ENCODE measurements at regions not wholly inside any gene's neighbourhood (a gene's known extent, or its start where the extent isn't known, plus 50 kb on each side); places are given as distances from the start of the nearest gene placed in this dataset.
"Not testable (repeated sequence)": the region's sequence is repeated elsewhere in the genome, so short reads cannot be mapped to it uniquely, and the experiment has no call there.

GRCh38 chr3:152151216-152151876 lies 117.4 kb upstream of the MBNL1 start:
- H3K4me3 ChIP-seq, result no peak overlapping the region

DNA sequence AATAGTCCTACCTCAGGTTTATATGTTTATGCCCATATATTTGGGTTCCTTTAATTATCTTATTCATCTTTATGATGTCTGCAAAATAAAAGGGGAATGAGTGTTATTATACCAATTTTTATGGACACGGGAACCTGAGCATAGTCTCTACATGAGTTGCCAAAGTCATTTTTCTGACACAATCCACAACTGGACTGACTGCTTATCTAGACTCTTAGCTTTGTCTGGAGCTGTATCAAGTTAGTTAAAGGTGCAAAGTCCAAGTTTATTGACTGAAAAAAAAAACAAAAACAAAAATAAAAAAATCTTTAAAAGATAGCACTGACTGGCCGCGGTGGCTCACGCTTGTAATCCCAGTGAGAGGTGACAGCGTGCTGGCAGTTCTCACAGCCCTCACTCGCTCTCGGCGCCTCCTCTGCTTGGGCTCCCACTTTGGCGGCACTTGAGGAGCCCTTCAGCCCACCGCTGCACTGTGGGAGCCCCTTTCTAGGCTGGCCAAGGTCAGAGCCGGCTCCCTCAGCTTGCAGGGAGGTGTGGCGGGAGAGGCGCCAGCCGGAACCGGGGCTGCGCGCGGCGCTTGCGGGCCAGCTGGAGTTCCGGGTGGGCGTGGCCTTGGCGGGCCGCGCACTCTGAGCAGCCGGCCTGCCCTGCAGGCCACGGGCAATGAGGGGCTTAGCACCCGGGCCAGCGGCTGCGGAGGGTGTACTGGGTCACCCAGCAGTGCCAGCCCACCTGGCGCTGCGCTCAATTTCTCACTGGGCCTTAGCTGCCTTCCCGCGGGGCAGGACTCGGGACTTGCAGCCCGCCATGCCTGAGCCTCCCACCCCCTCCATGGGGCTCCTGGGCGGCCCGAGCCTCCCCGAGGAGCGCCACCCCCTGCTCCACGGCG lies 116.6 kb upstream of the MBNL1 start:
- 92 to 96% methylated on average over 10 of the region's 42 CpGs for WGBS, 2 donors
- H3K27ac ChIP-seq; H3K27me3 ChIP-seq; intact Hi-C loops (cut with DNase I); H3K4me3 ChIP-seq; H3K36me3 ChIP-seq; H3K9me3 ChIP-seq; DNase-seq: not testable (repeated sequence)
- H3K4me1 ChIP-seq, result peaks cover 0 to 24% (median 0%) of the 10 kb centered on the region in 3 donors

More at GRCh38 chr3:152151216-152151876, 117.4 kb upstream of the MBNL1 start:
- Histone ChIP-seq H3K27me3 (no peaks in the 10 kb centered on the region), H3K9me3 (no peaks in the 10 kb centered on the region), H3K4me1 (peaks cover 0 to 24% (median 0%) of the 10 kb centered on the region in 3 donors), H3K27ac (peak overlapping the region in 1 of 4 donors; percentile 35), H3K36me3 (no peaks in the 10 kb centered on the region)
- TF ChIP-seq, protein P1, sequence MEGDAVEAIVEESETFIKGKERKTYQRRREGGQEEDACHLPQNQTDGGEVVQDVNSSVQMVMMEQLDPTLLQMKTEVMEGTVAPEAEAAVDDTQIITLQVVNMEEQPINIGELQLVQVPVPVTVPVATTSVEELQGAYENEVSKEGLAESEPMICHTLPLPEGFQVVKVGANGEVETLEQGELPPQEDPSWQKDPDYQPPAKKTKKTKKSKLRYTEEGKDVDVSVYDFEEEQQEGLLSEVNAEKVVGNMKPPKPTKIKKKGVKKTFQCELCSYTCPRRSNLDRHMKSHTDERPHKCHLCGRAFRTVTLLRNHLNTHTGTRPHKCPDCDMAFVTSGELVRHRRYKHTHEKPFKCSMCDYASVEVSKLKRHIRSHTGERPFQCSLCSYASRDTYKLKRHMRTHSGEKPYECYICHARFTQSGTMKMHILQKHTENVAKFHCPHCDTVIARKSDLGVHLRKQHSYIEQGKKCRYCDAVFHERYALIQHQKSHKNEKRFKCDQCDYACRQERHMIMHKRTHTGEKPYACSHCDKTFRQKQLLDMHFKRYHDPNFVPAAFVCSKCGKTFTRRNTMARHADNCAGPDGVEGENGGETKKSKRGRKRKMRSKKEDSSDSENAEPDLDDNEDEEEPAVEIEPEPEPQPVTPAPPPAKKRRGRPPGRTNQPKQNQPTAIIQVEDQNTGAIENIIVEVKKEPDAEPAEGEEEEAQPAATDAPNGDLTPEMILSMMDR (IDR thresholded peaks at IDR 0.05), result no peak
- no peak for TF ChIP-seq POLR2A (IDR thresholded peaks at IDR 0.05)
- no peak for DNase-seq
- intact Hi-C loops (cut with DNase I), result no loop called here
- WGBS, 2 donors, result 53 to 56% methylated on average over 8 of the region's 8 CpGs

GRCh38 chr3:152153115-152153514 lies 115.6 kb upstream of the MBNL1 start:
- intact Hi-C loops (cut with DNase I); H3K27ac ChIP-seq; H3K4me3 ChIP-seq; H3K27me3 ChIP-seq; H3K9me3 ChIP-seq; H3K36me3 ChIP-seq; DNase-seq: not testable (repeated sequence)
- peaks cover 0 to 24% (median 0%) of the 10 kb centered on the region in 3 donors for H3K4me1 ChIP-seq
- 98 to 100% methylated on average over 2 to 4 of the region's 5 CpGs for WGBS, 2 donors

- no peaks in the 10 kb centered on the region for H3K36me3 ChIP-seq
- DNase-seq, result no peak
- no peaks in the 10 kb centered on the region for H3K27me3 ChIP-seq
- 70 to 84% methylated on average over 5 of the region's 5 CpGs for WGBS, 2 donors
- no peaks in the 10 kb centered on the region for H3K9me3 ChIP-seq
- intact Hi-C loops (cut with DNase I), result no loop called here
- peaks cover 0 to 14% (median 0%) of the 10 kb centered on the region in 3 donors for H3K4me1 ChIP-seq
- no peak overlapping the region for H3K4me3 ChIP-seq
- no peak overlapping the region for H3K27ac ChIP-seq
- TF ChIP-seq POLR2A (IDR thresholded peaks at IDR 0.05), result no peak
These were observed 113.3 kb upstream of the MBNL1 start for GRCh38 chr3:152155246-152156020.

DNA sequence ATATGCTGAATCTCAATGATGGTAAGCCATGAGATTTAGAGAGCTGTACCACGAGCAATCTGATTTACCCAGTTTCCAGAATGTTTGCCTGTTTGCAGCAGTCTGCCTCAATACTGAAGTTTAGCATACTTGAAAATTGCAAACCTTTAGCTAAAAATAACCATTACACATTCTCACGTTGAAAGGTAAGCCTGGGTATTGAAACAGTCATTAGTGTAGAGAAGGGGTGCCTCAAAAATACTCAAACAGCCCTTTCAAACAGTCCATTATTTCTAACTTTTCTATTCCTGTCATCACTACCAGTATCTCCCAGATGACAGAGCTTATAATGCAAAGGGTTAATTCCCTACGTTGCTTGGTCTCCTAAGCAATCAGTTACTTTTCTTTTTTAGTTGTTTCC lies 111.8 kb upstream of the MBNL1 start:
- no peak for DNase-seq
- Histone ChIP-seq H3K4me1 (peaks cover 0 to under 1% (median 0%) of the 10 kb centered on the region in 3 donors), H3K36me3 (no peaks in the 10 kb centered on the region), H3K27me3 (no peaks in the 10 kb centered on the region), H3K9me3 (no peaks in the 10 kb centered on the region), H3K27ac (no peak overlapping the region), H3K4me3 (no peak overlapping the region)
- intact Hi-C loops (cut with DNase I), result no loop called here
- TF ChIP-seq, protein P1 (IDR thresholded peaks at IDR 0.05), result no peak
- no peak for TF ChIP-seq POLR2A (IDR thresholded peaks at IDR 0.05)
- 55 to 64% methylated on average over 3 of the region's 3 CpGs for WGBS, 2 donors

GRCh38 chr3:152157337-152157736 lies 111.4 kb upstream of the MBNL1 start:
- intact Hi-C loops (cut with DNase I), result no loop called here
- H3K27ac ChIP-seq, result no peak overlapping the region
- no peaks in the 10 kb centered on the region for H3K27me3 ChIP-seq
- DNase-seq, result no peak
- TF ChIP-seq, protein P1 (IDR thresholded peaks at IDR 0.05), result no peak
- TF ChIP-seq POLR2A (IDR thresholded peaks at IDR 0.05), result no peak
- no peaks in the 10 kb centered on the region for H3K36me3 ChIP-seq
- no peaks in the 10 kb centered on the region for H3K4me1 ChIP-seq
- no peaks in the 10 kb centered on the region for H3K9me3 ChIP-seq
- no peak overlapping the region for H3K4me3 ChIP-seq

Measured in esophagus squamous epithelium (tissue), 5 donors.